ENCODE measurements at regions not wholly inside any gene's neighbourhood (a gene's known extent, or its start where the extent isn't known, plus 50 kb on each side); places are given as distances from the start of the nearest gene placed in this dataset.

GRCh38 chr2:105646774-105647076 lies 98.0 kb upstream of the NCK2 start:
- no peak for TF ChIP-seq CTCF (IDR thresholded peaks at IDR 0.05)
- no peak for TF ChIP-seq POLR2A (IDR thresholded peaks at IDR 0.05; ENCODE audit: low read depth)
- no peak for TF ChIP-seq POLR2AphosphoS5 (IDR thresholded peaks at IDR 0.05)

All from esophagus muscularis mucosa (tissue), 3 donors.